Activated naive CD4-positive, alpha-beta T cell treated with anti-CD3 and anti-CD28 coated beads, Interleukin-2, amount 10 ng/mL, durations not matched to agents 7 days and 5 days (primary cell): ENCODE measurements at regions not wholly inside any gene's neighbourhood (a gene's known extent, or its start where the extent isn't known, plus 50 kb on each side); places are given as distances from the start of the nearest gene placed in this dataset.

Experiments used
- CTCF ChIA-PET: fragments of 350-600 bp; sonication (Branson Sonifier 250); formaldehyde crosslinking; loops from one replicate; lab custom pipeline; 2021; ENCODE audit warnings: antibody characterized with exemption; lab: Charles Lee
- DNase-seq: peaks from one replicate; pipeline ENCODE4 v3.0.0-alpha.2; 2020
- H3K27ac Mint-ChIP-seq: one replicate; pipeline ENCODE4 v1.8.0; 2021; ENCODE audit warnings: mild to moderate bottlenecking, moderate library complexity, mixed read lengths
- H3K27me3 Mint-ChIP-seq: one replicate; pipeline ENCODE4 v1.8.0; 2021; ENCODE audit warnings: mild to moderate bottlenecking, mixed read lengths
- H3K36me3 Mint-ChIP-seq: one replicate; pipeline ENCODE4 v1.8.0; 2021; ENCODE audit warnings: mixed read lengths
- H3K4me1 Mint-ChIP-seq: one replicate; pipeline ENCODE4 v1.8.0; 2021; ENCODE audit warnings: mixed read lengths
- H3K4me3 Mint-ChIP-seq: one replicate; pipeline ENCODE4 v1.8.0; 2021; ENCODE audit warnings: mild to moderate bottlenecking, moderate library complexity, mixed read lengths
- H3K9me3 Mint-ChIP-seq: one replicate; pipeline ENCODE4 v1.8.0; 2021; ENCODE audit warnings: mixed read lengths

DNA sequence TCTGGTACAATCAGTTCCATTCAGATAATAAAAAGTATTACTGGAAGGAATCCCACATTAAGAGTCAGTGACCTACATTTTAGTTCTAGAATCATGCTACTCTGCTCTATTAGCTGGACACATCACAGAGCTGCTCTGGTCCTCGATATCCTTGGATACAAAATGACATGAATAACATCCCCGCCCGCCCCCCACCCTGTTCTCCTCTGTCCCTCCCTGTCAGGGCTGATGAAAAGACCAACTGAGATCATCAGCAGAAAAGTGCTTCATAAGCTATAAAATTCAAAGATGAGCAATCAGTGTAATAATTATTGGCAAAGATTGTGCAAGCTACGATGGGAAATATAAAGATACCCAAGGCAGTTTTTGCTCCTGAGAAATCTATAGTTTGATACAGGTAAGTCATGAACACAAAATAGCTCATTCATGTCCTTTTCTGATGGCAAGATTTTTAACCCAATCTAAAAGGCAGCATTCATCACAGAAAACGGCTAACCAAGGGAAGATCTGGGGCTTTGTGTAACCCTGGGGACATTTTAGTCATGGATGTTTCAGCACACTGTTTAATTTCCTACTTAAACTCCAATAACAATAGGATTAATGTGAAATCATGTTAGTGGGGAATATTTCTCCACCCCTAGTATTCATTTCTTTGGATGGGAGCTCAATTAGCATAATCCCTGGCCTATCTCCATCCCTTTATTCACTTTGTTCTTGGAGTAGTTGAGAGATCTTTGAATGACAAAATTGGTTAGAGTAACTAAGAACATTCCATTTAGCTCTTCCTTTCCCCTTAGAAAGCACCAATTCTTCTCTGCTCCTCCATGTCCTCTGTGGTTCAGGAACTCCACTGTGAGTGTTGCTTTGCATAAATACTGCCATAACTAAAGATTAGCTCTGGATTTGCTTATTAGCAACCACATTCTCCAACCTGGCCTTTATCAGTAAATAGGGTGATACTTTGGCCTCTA, 459.4 kb upstream of the GRIA1 start:
- no peak for DNase-seq
- CTCF ChIA-PET = interaction anchor here (0.6 kb wide), 1 partner anchor 168 kb away, joined by 3 read pairs; no protein-coding TSS in a partner anchor
- H3K27ac Mint-ChIP-seq = no peak overlapping the region
- no peaks in the 10 kb centered on the region for H3K27me3 Mint-ChIP-seq
- no peaks in the 10 kb centered on the region for H3K4me1 Mint-ChIP-seq
- H3K9me3 Mint-ChIP-seq = peaks cover 2% of the 10 kb centered on the region
- no peaks in the 10 kb centered on the region for H3K36me3 Mint-ChIP-seq
- no peak overlapping the region for H3K4me3 Mint-ChIP-seq

- H3K4me3 Mint-ChIP-seq = no peak overlapping the region
- no peaks in the 10 kb centered on the region for H3K4me1 Mint-ChIP-seq
- no peak overlapping the region for H3K27ac Mint-ChIP-seq
- peaks cover 4% of the 10 kb centered on the region for H3K9me3 Mint-ChIP-seq
- no peaks in the 10 kb centered on the region for H3K27me3 Mint-ChIP-seq
- CTCF ChIA-PET = no interaction called here
- DNase-seq = no peak
- H3K36me3 Mint-ChIP-seq = no peaks in the 10 kb centered on the region
These were observed 451.0 kb upstream of the GRIA1 start for GRCh38 chr5:153039501-153039900.

DNA sequence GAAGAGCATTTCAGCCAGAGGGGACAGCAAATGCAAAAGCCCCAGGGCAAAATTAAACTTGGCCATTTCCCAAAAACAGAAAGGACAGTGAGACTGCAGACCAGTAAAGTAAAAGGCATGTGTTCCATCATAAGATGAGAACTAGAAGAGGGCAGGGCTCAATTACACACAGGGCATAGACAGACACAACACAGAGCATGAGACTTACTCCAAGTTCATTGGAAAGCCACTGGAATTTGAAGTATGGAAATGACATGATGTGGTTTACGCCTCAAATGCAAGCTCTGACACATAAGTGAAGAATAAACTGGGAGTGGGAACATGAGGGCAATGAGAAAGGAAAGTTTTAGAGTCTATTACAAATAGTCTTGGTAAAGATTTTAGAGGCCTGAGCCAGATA, 446.6 kb upstream of the GRIA1 start:
- no peak for DNase-seq
- H3K4me3 Mint-ChIP-seq = no peak overlapping the region
- no peaks in the 10 kb centered on the region for H3K36me3 Mint-ChIP-seq
- H3K27me3 Mint-ChIP-seq = no peaks in the 10 kb centered on the region
- H3K9me3 Mint-ChIP-seq = peaks cover under 1% of the 10 kb centered on the region
- no peak overlapping the region for H3K27ac Mint-ChIP-seq
- no peaks in the 10 kb centered on the region for H3K4me1 Mint-ChIP-seq
- CTCF ChIA-PET = no interaction called here

DNA sequence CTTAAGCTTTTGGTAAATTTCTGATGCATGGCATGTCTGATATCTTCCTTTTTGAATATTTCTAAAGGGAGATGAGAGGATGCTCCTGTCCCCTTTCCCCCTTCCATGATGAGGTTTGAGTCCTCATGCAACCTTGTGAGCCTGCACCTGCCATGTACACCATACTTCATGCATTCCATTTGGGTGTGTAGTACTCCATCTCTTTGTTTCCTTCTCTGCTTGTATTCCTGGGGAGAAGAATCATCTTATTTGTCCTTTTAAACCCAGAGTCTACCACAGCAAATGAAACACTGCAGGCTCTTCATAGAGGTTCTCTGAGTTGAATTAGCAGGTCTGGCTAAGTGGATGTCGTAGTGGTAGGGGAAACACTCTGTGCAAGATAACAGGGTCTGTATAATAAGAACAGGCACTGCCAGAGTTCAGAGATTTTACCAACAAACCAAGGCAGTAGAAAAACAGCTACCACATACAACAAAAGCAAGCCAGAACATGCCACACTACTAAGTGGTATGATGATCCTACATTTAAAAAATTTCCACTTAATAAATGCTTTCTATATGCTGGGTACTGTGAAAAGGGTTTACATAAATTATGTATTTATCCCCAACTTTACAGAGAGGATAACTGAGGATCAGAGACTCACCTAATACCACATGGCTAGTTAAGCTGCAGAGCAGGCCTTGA, 439.8 kb upstream of the GRIA1 start:
- H3K36me3 Mint-ChIP-seq = no peaks in the 10 kb centered on the region
- CTCF ChIA-PET = interaction anchor here (0.6 kb wide), 1 partner anchor 344 kb away, joined by 5 read pairs; no protein-coding TSS in a partner anchor
- DNase-seq = no peak
- no peak overlapping the region for H3K4me3 Mint-ChIP-seq
- H3K27me3 Mint-ChIP-seq = no peaks in the 10 kb centered on the region
- no peak overlapping the region for H3K27ac Mint-ChIP-seq
- peaks cover 3% of the 10 kb centered on the region for H3K9me3 Mint-ChIP-seq
- H3K4me1 Mint-ChIP-seq = no peaks in the 10 kb centered on the region

DNA sequence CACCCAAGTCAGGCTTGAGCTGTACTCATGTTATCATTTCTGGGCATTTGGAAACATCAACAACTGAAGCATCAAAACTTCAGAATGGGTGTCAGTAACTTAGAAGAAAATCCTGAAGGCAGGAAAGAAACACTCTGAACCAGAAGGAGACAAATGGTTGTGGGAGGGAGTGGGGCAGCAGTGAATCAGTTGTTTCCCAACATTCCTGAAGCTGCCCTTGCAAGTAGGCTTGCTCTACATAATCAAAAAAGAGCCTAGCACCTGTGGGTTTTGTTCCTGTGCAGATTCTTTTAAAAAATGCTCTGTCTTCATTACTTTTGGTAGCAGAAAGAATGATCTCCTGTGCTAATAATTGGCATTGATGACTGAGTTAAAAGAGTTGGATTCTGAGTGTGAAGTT, 424.2 kb upstream of the GRIA1 start:
- H3K4me3 Mint-ChIP-seq = no peak overlapping the region
- CTCF ChIA-PET = no interaction called here

DNA sequence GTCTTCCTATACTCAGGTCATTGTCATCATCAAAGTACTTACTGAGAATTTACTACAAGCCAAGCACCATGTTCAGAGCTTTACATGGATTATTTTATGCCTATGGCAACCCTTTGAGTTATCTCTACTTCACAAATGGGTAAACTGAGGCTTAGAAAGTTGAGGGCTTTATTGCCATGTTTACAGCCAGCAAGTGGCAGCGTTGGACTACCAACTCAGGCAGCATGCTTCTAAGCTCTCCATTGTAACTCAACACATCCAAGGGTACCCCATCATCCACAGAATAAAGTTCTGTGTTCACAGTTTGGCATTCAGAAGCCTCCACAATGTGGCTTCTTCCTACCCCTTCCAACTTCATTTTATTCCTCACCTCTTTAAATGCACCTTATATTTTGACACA, 422.6 kb upstream of the GRIA1 start:
- Mint-ChIP-seq H3K4me1 (no peaks in the 10 kb centered on the region), H3K27ac (no peak overlapping the region), H3K27me3 (no peaks in the 10 kb centered on the region), H3K4me3 (no peak overlapping the region), H3K36me3 (no peaks in the 10 kb centered on the region), H3K9me3 (peaks cover 5% of the 10 kb centered on the region)
- CTCF ChIA-PET = no interaction called here
- DNase-seq = no peak

More for the DNA sequence above, 424.2 kb upstream of the GRIA1 start:
- no peaks in the 10 kb centered on the region for H3K36me3 Mint-ChIP-seq
- H3K27ac Mint-ChIP-seq = no peak overlapping the region
- H3K9me3 Mint-ChIP-seq = peaks cover 5% of the 10 kb centered on the region
- no peak for DNase-seq
- H3K4me1 Mint-ChIP-seq = no peaks in the 10 kb centered on the region
- no peaks in the 10 kb centered on the region for H3K27me3 Mint-ChIP-seq

GRCh38 chr5:153079396-153079795, 411.1 kb upstream of the GRIA1 start:
- no peaks in the 10 kb centered on the region for H3K27me3 Mint-ChIP-seq

GRCh38 chr5:153080940-153081339, 409.5 kb upstream of the GRIA1 start:
- Mint-ChIP-seq H3K4me3 (no peak overlapping the region), H3K36me3 (no peaks in the 10 kb centered on the region)

More at GRCh38 chr5:153079396-153079795, 411.1 kb upstream of the GRIA1 start:
- H3K4me3 Mint-ChIP-seq = no peak overlapping the region
- peaks cover 9% of the 10 kb centered on the region for H3K9me3 Mint-ChIP-seq
- no peak for DNase-seq
- H3K27ac Mint-ChIP-seq = no peak overlapping the region
- H3K36me3 Mint-ChIP-seq = no peaks in the 10 kb centered on the region
- CTCF ChIA-PET = no interaction called here
- H3K4me1 Mint-ChIP-seq = no peaks in the 10 kb centered on the region

GRCh38 chr5:153081385-153081784, 409.1 kb upstream of the GRIA1 start:
- no peak overlapping the region for H3K27ac Mint-ChIP-seq
- H3K4me1 Mint-ChIP-seq = no peaks in the 10 kb centered on the region
- DNase-seq = no peak
- H3K4me3 Mint-ChIP-seq = no peak overlapping the region
- no peaks in the 10 kb centered on the region for H3K27me3 Mint-ChIP-seq
- no peaks in the 10 kb centered on the region for H3K36me3 Mint-ChIP-seq
- peaks cover 9% of the 10 kb centered on the region for H3K9me3 Mint-ChIP-seq
- CTCF ChIA-PET = no interaction called here

More at GRCh38 chr5:153080940-153081339, 409.5 kb upstream of the GRIA1 start:
- Mint-ChIP-seq H3K9me3 (peaks cover 9% of the 10 kb centered on the region), H3K27me3 (no peaks in the 10 kb centered on the region), H3K27ac (no peak overlapping the region), H3K4me1 (no peaks in the 10 kb centered on the region)
- CTCF ChIA-PET = no interaction called here
- no peak for DNase-seq

DNA sequence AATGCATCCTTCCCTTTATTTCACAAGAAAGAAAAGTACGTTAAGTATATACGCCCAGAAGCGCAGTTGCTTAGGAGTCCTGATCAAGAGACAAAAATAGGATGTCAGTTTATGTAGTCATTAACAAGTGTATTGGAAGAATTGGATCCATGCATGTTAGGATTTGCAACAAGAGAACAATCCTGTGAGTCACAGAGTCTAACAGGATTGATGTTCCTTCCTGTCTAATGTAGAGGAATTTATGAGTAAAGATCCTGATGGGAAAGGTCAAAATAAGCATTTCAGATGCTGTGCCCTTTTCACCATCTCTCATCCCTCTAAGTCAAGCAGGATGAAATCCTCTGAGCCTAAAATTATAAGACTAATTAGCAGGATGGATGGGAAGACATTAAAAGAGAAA, 406.0 kb upstream of the GRIA1 start:
- CTCF ChIA-PET = no interaction called here
- H3K27ac Mint-ChIP-seq = no peak overlapping the region
- H3K9me3 Mint-ChIP-seq = peaks cover 3% of the 10 kb centered on the region
- no peaks in the 10 kb centered on the region for H3K36me3 Mint-ChIP-seq
- no peak for DNase-seq
- H3K27me3 Mint-ChIP-seq = no peaks in the 10 kb centered on the region
- no peaks in the 10 kb centered on the region for H3K4me1 Mint-ChIP-seq
- H3K4me3 Mint-ChIP-seq = no peak overlapping the region

DNA sequence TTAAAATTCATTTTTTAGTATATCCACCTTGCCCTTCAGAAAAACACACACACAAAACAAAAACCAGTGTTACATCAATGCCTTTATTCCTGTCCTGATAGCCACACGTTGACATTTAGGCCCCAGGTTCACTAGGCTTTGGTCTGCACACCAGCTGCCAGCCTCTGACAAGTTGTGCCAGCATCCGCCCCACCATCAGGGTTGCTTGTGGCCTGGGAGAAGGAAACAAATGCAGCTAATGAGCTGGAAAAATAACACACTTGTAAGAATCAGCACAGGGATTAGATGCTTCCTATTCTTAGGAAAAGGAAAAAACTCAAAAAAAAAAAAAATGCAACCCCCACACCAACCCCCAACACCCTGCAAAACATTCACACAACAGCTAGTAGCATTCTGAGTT, 404.0 kb upstream of the GRIA1 start:
- CTCF ChIA-PET = no interaction called here
- Mint-ChIP-seq H3K36me3 (no peaks in the 10 kb centered on the region), H3K4me1 (no peaks in the 10 kb centered on the region), H3K27ac (no peak overlapping the region), H3K9me3 (no peaks in the 10 kb centered on the region), H3K27me3 (no peaks in the 10 kb centered on the region), H3K4me3 (no peak overlapping the region)
- no peak for DNase-seq

DNA sequence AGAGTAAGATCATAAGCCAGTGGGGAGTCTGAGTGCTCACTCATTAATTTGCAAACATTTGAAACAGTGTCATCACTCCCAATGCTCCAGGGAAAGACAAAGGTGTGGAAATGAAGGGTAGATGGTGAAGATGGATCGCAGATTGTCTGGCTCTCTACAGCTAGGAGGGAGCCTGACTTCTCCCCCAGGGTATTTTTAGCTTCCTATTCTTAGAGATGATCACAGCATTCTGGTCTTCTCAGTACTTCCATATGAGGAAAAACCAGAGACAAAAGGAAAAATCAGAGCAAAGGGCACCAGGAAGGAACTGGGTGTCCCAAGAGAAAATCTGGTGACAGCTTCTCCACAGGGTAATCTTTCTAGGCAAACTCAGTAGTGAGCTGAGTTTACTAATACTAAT, 401.9 kb upstream of the GRIA1 start:
- no peak overlapping the region for H3K27ac Mint-ChIP-seq
- no peaks in the 10 kb centered on the region for H3K27me3 Mint-ChIP-seq
- CTCF ChIA-PET = no interaction called here
- no peak overlapping the region for H3K4me3 Mint-ChIP-seq
- no peak for DNase-seq
- no peaks in the 10 kb centered on the region for H3K36me3 Mint-ChIP-seq
- no peaks in the 10 kb centered on the region for H3K9me3 Mint-ChIP-seq
- no peaks in the 10 kb centered on the region for H3K4me1 Mint-ChIP-seq

DNA sequence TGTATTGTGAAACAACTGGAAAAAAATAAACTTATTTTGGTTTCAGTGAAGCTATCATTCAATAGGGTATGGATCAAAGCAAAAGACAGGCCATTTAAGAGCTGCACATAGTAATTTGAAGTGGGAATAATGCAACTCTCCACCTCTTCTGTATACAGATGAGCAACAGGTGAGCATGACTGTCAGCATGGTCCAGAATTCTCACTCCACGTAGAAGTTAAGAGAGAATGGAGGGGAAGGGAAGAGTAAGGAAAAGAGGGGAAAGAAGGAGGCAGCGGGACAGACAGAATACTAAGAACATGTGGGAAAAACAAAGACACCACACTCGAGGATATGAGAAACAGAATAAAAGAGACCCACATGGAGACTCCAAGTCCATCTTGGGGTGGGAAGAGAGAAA, 396.1 kb upstream of the GRIA1 start:
- Mint-ChIP-seq H3K9me3 (peaks cover 5% of the 10 kb centered on the region), H3K4me3 (no peak overlapping the region), H3K4me1 (no peaks in the 10 kb centered on the region), H3K36me3 (no peaks in the 10 kb centered on the region), H3K27ac (no peak overlapping the region), H3K27me3 (no peaks in the 10 kb centered on the region)
- CTCF ChIA-PET = no interaction called here
- no peak for DNase-seq

GRCh38 chr5:153096381-153096780, 394.1 kb upstream of the GRIA1 start:
- no peaks in the 10 kb centered on the region for H3K36me3 Mint-ChIP-seq
- H3K27me3 Mint-ChIP-seq = no peaks in the 10 kb centered on the region
- CTCF ChIA-PET = no interaction called here
- peaks cover 5% of the 10 kb centered on the region for H3K9me3 Mint-ChIP-seq
- no peak overlapping the region for H3K4me3 Mint-ChIP-seq
- no peaks in the 10 kb centered on the region for H3K4me1 Mint-ChIP-seq
- DNase-seq = no peak
- no peak overlapping the region for H3K27ac Mint-ChIP-seq

DNA sequence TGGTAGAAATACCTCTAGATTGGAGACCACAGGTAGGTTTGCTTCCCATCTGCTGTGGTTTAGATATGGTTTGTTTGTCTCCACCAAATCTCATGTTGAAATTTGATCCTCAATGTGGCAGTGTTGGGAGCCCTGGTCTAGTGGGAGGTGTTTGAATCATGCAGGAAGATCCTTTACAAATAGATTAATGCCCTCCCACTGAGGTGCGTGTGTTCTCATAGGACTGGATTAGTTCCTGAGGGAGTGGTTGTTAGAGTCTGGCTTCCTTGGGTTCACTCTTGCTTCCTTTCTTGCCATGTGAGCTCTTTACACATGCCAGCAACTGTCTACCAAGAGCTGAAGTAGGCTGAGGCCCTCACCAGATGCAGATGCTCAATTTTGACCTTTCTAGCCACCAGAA, 391.1 kb upstream of the GRIA1 start:
- CTCF ChIA-PET = no interaction called here
- Mint-ChIP-seq H3K27me3 (no peaks in the 10 kb centered on the region), H3K9me3 (peaks cover 7% of the 10 kb centered on the region), H3K36me3 (no peaks in the 10 kb centered on the region), H3K4me1 (no peaks in the 10 kb centered on the region), H3K4me3 (no peak overlapping the region), H3K27ac (no peak overlapping the region)
- DNase-seq = no peak
